Fibroblast of upper back skin (primary cell): ENCODE measurements at regions not wholly inside any gene's neighbourhood (a gene's known extent, or its start where the extent isn't known, plus 50 kb on each side); places are given as distances from the start of the nearest gene placed in this dataset.

Experiments
- DNase-seq: peaks from one replicate; pipeline ENCODE4 v3.0.0-alpha.2; 2013

- DNase-seq, result peak; percentile 84
Measured at GRCh38 chr6:147141711-147142308, 62.4 kb upstream of the STXBP5 start.

DNA sequence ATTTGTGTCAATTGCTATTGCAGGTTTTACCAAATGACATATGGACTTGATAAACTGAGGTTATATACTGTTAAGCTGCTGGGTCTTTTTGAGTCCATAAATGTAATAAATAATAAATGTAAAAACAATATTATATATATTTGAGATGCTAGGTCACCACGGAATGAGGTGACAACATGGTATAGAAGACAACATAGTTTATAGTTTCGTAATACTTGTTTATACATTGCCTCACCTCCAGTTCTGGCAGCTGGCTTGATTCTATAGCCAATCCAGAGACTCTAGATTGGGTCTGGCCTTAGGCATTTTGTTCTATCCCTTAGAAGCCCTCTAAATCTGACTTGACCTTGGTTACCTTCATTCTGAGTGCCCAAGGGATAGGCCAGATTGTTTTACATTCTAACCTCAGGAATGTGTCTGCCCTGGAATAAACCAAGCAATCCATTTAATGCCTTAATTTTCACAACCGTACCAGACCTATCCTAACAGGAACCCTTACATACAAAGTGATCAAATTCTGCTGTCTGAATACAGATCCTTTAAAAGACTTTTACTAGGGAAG, 61.5 kb upstream of the STXBP5 start:
- peak; percentile 59 for DNase-seq

DNA sequence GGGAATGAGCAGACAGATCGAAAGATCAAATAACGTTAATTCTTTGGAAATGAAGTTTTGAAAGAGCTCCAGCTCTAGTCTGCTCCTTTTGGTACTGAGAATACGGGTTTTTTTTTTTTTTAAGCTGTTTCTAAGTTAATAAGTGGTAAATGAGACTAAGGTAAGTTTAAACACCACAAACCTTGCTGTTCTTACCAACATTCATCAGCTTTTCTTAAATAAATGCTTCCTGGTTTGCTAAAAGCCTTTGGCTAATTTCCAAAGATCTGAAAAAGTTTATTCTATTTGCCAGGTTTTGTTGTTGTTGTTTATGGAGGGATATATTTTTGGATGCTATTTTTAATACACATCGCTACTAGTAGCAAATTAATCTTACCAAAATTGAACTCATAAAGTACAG, 55.1 kb upstream of the STXBP5 start:
- no peak for DNase-seq

GRCh38 chr6:147149826-147150225, 54.4 kb upstream of the STXBP5 start:
- DNase-seq, result no peak

DNA sequence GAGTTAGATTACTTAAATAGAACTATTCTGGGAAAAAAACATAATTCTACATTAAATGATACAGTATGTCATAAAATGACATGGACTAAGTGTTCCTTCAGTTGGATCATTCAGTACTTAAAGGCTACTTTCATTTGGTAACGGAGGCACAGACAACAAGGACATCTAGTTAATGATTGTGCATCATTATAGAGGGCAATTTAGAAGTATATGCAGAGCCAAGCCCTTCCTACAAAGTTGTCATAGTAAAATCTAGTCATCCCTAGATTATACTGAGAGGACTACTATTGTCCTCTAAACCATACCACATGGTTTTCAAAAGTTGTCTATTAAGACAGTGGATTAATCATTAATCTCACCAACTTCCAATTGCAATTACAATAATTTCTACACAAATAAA, 53.9 kb upstream of the STXBP5 start:
- no peak for DNase-seq
